Neural progenitor cell (in vitro differentiated cells): ENCODE measurements at regions not wholly inside any gene's neighbourhood (a gene's known extent, or its start where the extent isn't known, plus 50 kb on each side); places are given as distances from the start of the nearest gene placed in this dataset.
"Not testable (repeated sequence)": the region's sequence is repeated elsewhere in the genome, so short reads cannot be mapped to it uniquely, and the experiment has no call there.

Experiments used
- DNase-seq: peaks from one replicate; pipeline ENCODE4 v3.0.0-alpha.2; 2016; ENCODE audit warnings: low spot score
- H2AFZ ChIP-seq: fragments of 200-600 bp; sonication (generic); replicated peaks from 2 replicates; pipeline ENCODE4 v1.6.1; 2016; ENCODE audit warnings: antibody characterized with exemption
- H3F3A ChIP-seq: fragments of 200-600 bp; sonication (generic); 2 replicates; pipeline ENCODE4 v1.6.1; 2016; ENCODE audit warnings: antibody characterized with exemption, low read depth
- H3K27ac ChIP-seq: fragments of 200-600 bp; sonication (generic); 2 replicates; pipeline ENCODE4 v1.5.1; 2016; ENCODE audit warnings: mild to moderate bottlenecking
- H3K27me3 ChIP-seq: fragments of 200-600 bp; sonication (generic); 2 replicates; pipeline ENCODE4 v1.6.1; 2016; ENCODE audit warnings: mild to moderate bottlenecking, moderate library complexity
- H3K36me3 ChIP-seq: fragments of 200-600 bp; sonication (generic); 2 replicates; pipeline ENCODE4 v1.5.1; 2016
- H3K4me1 ChIP-seq: fragments of 200-600 bp; sonication (generic); 2 replicates; pipeline ENCODE4 v1.6.1; 2016; ENCODE audit warnings: mixed run types
- H3K4me2 ChIP-seq: fragments of 200-600 bp; sonication (generic); 2 replicates; pipeline ENCODE4 v1.6.1; 2016
- H3K4me3 ChIP-seq: fragments of 200-600 bp; sonication (generic); 2 replicates; pipeline ENCODE4 v1.5.1; 2016
- H3K79me2 ChIP-seq: fragments of 200-600 bp; sonication (generic); 2 replicates; pipeline ENCODE4 v1.6.1; 2016; ENCODE audit warnings: low read depth
- H3K9ac ChIP-seq: fragments of 200-600 bp; sonication (generic); 2 replicates; pipeline ENCODE4 v1.6.1; 2016
- H3K9me3 ChIP-seq: fragments of 200-600 bp; sonication (generic); 2 replicates; pipeline ENCODE4 v1.5.1; 2016; ENCODE audit warnings: low read depth
- H4K20me1 ChIP-seq: fragments of 200-600 bp; sonication (generic); 2 replicates; pipeline ENCODE4 v1.6.1; 2016; ENCODE audit warnings: low read depth
- H3K27ac Mint-ChIP-seq: 3 replicates; pipeline ENCODE4 v1.8.0; 2021; ENCODE audit warnings: mixed read lengths
- H3K27me3 Mint-ChIP-seq: 2 replicates; pipeline ENCODE4 v1.8.0; 2022; ENCODE audit warnings: low read depth, mild to moderate bottlenecking, inconsistent platforms, moderate library complexity, mixed read lengths; ENCODE audit not compliant: insufficient read depth
- H3K36me3 Mint-ChIP-seq: 3 replicates; pipeline ENCODE4 v1.8.0; 2021; ENCODE audit warnings: mixed read lengths
- H3K4me1 Mint-ChIP-seq: 3 replicates; pipeline ENCODE4 v1.8.0; 2021; ENCODE audit warnings: mixed read lengths
- H3K4me3 Mint-ChIP-seq: 3 replicates; pipeline ENCODE4 v1.8.0; 2021; ENCODE audit warnings: mild to moderate bottlenecking, moderate library complexity, mixed read lengths
- H3K9me3 Mint-ChIP-seq: 3 replicates; pipeline ENCODE4 v1.8.0; 2020; ENCODE audit warnings: mixed read lengths

- not testable (repeated sequence) for H3K4me3 Mint-ChIP-seq, H3K27ac ChIP-seq, H3K9me3 Mint-ChIP-seq, H3K9ac ChIP-seq, H3F3A ChIP-seq, H3K36me3 Mint-ChIP-seq, H4K20me1 ChIP-seq, H3K27me3 ChIP-seq, H3K79me2 ChIP-seq, H3K4me2 ChIP-seq, H3K27ac Mint-ChIP-seq, H3K36me3 ChIP-seq, H3K4me1 Mint-ChIP-seq, H3K4me1 ChIP-seq, H2AFZ ChIP-seq, H3K9me3 ChIP-seq, H3K4me3 ChIP-seq, DNase-seq, H3K27me3 Mint-ChIP-seq
Observed at GRCh38 chr9:41354978-41355377, 165.9 kb upstream of the ZNG1F start.

GRCh38 chr9:41354060-41354934, 165.2 kb upstream of the ZNG1F start:
- not testable (repeated sequence) for H3K27me3 ChIP-seq, H3K9ac ChIP-seq, DNase-seq, H3K36me3 Mint-ChIP-seq, H3K4me3 Mint-ChIP-seq, H3K79me2 ChIP-seq, H4K20me1 ChIP-seq, H3K9me3 Mint-ChIP-seq, H3F3A ChIP-seq, H3K27me3 Mint-ChIP-seq, H3K4me1 ChIP-seq, H3K9me3 ChIP-seq, H3K4me1 Mint-ChIP-seq, H3K27ac ChIP-seq, H3K27ac Mint-ChIP-seq, H2AFZ ChIP-seq, H3K4me2 ChIP-seq, H3K36me3 ChIP-seq, H3K4me3 ChIP-seq

- not testable (repeated sequence) for H3K4me1 ChIP-seq, H3K27me3 Mint-ChIP-seq, H3K4me3 Mint-ChIP-seq, H3K9ac ChIP-seq, H3K36me3 Mint-ChIP-seq, H4K20me1 ChIP-seq, H3K27ac Mint-ChIP-seq, H3K9me3 ChIP-seq, H3K4me1 Mint-ChIP-seq, H3K79me2 ChIP-seq, H3K27me3 ChIP-seq, H3K9me3 Mint-ChIP-seq, H2AFZ ChIP-seq, H3K4me3 ChIP-seq, H3K27ac ChIP-seq, H3K4me2 ChIP-seq, H3K36me3 ChIP-seq, H3F3A ChIP-seq, DNase-seq
Observed at GRCh38 chr9:41353026-41353425, 163.9 kb upstream of the ZNG1F start.

GRCh38 chr9:41352390-41352789, 163.3 kb upstream of the ZNG1F start:
- not testable (repeated sequence) for H3K4me1 ChIP-seq, H3K27ac ChIP-seq, H3K79me2 ChIP-seq, H3K36me3 ChIP-seq, H3K4me3 ChIP-seq, H3K27ac Mint-ChIP-seq, H3K36me3 Mint-ChIP-seq, H3K27me3 Mint-ChIP-seq, DNase-seq, H3K4me3 Mint-ChIP-seq, H3K9me3 ChIP-seq, H4K20me1 ChIP-seq, H3K27me3 ChIP-seq, H3K4me1 Mint-ChIP-seq, H2AFZ ChIP-seq, H3K9ac ChIP-seq, H3K9me3 Mint-ChIP-seq, H3K4me2 ChIP-seq, H3F3A ChIP-seq

- not testable (repeated sequence) for H3K79me2 ChIP-seq, H3K9ac ChIP-seq, H3K27ac Mint-ChIP-seq, H4K20me1 ChIP-seq, H3K9me3 Mint-ChIP-seq, H3K4me1 ChIP-seq, H3K27me3 ChIP-seq, H3K4me3 ChIP-seq, H3K4me1 Mint-ChIP-seq, DNase-seq, H3K9me3 ChIP-seq, H3K36me3 Mint-ChIP-seq, H2AFZ ChIP-seq, H3K36me3 ChIP-seq, H3F3A ChIP-seq, H3K27me3 Mint-ChIP-seq, H3K4me3 Mint-ChIP-seq, H3K4me2 ChIP-seq, H3K27ac ChIP-seq
Observed at GRCh38 chr9:41347893-41348292, 158.8 kb upstream of the ZNG1F start.

GRCh38 chr9:41332562-41332961, 143.4 kb upstream of the ZNG1F start:
- H3K27ac Mint-ChIP-seq, H3K4me2 ChIP-seq, H3K36me3 Mint-ChIP-seq, H3F3A ChIP-seq, H3K27me3 ChIP-seq, H3K9ac ChIP-seq, H3K9me3 ChIP-seq, H4K20me1 ChIP-seq, H2AFZ ChIP-seq, H3K9me3 Mint-ChIP-seq, H3K4me3 Mint-ChIP-seq, DNase-seq, H3K79me2 ChIP-seq, H3K36me3 ChIP-seq, H3K27me3 Mint-ChIP-seq, H3K27ac ChIP-seq, H3K4me1 Mint-ChIP-seq, H3K4me3 ChIP-seq, H3K4me1 ChIP-seq: not testable (repeated sequence)

GRCh38 chr9:41321277-41321676, 132.2 kb upstream of the ZNG1F start:
- H3K27ac Mint-ChIP-seq, H3K36me3 Mint-ChIP-seq, H3K27me3 Mint-ChIP-seq: not testable (repeated sequence)

GRCh38 chr9:41308953-41309352, 119.8 kb upstream of the ZNG1F start:
- H3K4me1 Mint-ChIP-seq, H2AFZ ChIP-seq: not testable (repeated sequence)

More at GRCh38 chr9:41321277-41321676, 132.2 kb upstream of the ZNG1F start:
- H3F3A ChIP-seq, H3K4me3 Mint-ChIP-seq, H3K79me2 ChIP-seq, H2AFZ ChIP-seq, H4K20me1 ChIP-seq, H3K4me1 Mint-ChIP-seq, DNase-seq, H3K9me3 ChIP-seq, H3K4me2 ChIP-seq, H3K9me3 Mint-ChIP-seq, H3K36me3 ChIP-seq, H3K4me3 ChIP-seq, H3K9ac ChIP-seq, H3K27me3 ChIP-seq, H3K4me1 ChIP-seq, H3K27ac ChIP-seq: not testable (repeated sequence)

More at GRCh38 chr9:41308953-41309352, 119.8 kb upstream of the ZNG1F start:
- not testable (repeated sequence) for H3K27ac ChIP-seq, H3K9me3 ChIP-seq, H3K4me3 Mint-ChIP-seq, H3K36me3 ChIP-seq, H3K36me3 Mint-ChIP-seq, H3K27ac Mint-ChIP-seq, H3K9me3 Mint-ChIP-seq, H3F3A ChIP-seq, H3K9ac ChIP-seq, H3K27me3 Mint-ChIP-seq, H3K4me3 ChIP-seq, H3K4me2 ChIP-seq, H3K79me2 ChIP-seq, DNase-seq, H4K20me1 ChIP-seq, H3K4me1 ChIP-seq
- peaks cover 40% of the 10 kb centered on the region for H3K27me3 ChIP-seq
